ENCODE measurements at regions not wholly inside any gene's neighbourhood (a gene's known extent, or its start where the extent isn't known, plus 50 kb on each side); places are given as distances from the start of the nearest gene placed in this dataset.

DNA sequence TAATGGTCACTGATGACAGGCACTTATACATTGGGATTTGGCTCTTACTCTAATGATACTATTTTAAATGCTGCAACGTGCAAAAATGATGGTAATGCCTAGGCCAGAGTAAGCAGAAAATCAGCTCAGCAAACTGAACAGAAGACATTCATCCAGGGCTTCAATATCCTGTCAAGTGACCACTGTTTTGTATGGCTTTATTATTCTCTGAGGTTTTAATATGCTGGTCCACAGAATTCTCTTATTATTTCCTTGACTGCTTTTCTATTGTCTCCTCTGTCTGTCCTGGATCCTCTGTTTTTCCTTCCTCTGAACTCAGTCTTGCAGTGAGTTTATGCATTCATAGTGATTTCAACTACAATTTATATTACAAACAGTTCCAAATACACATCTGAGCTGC is 90.8 kb upstream of the PMFBP1 start:
- Histone ChIP-seq H3K27ac (no peak overlapping the region), H3K36me3 (no peaks in the 10 kb centered on the region), H3K27me3 (no peaks in the 10 kb centered on the region), H3K9me3 (no peaks in the 10 kb centered on the region), H3K4me3 (no peak overlapping the region), H3K4me1 (no peaks in the 10 kb centered on the region)
- DNase-seq: no peak
- TF ChIP-seq, protein P1, sequence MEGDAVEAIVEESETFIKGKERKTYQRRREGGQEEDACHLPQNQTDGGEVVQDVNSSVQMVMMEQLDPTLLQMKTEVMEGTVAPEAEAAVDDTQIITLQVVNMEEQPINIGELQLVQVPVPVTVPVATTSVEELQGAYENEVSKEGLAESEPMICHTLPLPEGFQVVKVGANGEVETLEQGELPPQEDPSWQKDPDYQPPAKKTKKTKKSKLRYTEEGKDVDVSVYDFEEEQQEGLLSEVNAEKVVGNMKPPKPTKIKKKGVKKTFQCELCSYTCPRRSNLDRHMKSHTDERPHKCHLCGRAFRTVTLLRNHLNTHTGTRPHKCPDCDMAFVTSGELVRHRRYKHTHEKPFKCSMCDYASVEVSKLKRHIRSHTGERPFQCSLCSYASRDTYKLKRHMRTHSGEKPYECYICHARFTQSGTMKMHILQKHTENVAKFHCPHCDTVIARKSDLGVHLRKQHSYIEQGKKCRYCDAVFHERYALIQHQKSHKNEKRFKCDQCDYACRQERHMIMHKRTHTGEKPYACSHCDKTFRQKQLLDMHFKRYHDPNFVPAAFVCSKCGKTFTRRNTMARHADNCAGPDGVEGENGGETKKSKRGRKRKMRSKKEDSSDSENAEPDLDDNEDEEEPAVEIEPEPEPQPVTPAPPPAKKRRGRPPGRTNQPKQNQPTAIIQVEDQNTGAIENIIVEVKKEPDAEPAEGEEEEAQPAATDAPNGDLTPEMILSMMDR (IDR thresholded peaks at IDR 0.05): no peak
- no peak for TF ChIP-seq POLR2A (IDR thresholded peaks at IDR 0.05)

- H3K27me3 ChIP-seq: no peaks in the 10 kb centered on the region
- no peaks in the 10 kb centered on the region for H3K9me3 ChIP-seq
- TF ChIP-seq POLR2A (IDR thresholded peaks at IDR 0.05): no peak
- TF ChIP-seq, protein P1 (IDR thresholded peaks at IDR 0.05): no peak
- H3K4me3 ChIP-seq: no peak overlapping the region
- no peaks in the 10 kb centered on the region for H3K36me3 ChIP-seq
- H3K27ac ChIP-seq: no peak overlapping the region
- H3K4me1 ChIP-seq: no peaks in the 10 kb centered on the region
- no peak for DNase-seq
Observed at GRCh38 chr16:72261127-72261526, 89.2 kb upstream of the PMFBP1 start.

- Histone ChIP-seq H3K36me3 (no peaks in the 10 kb centered on the region), H3K9me3 (no peaks in the 10 kb centered on the region), H3K4me3 (no peak overlapping the region), H3K27ac (no peak overlapping the region), H3K4me1 (no peaks in the 10 kb centered on the region), H3K27me3 (no peaks in the 10 kb centered on the region)
- DNase-seq: no peak
- TF ChIP-seq, protein P1 (IDR thresholded peaks at IDR 0.05): no peak
- no peak for TF ChIP-seq POLR2A (IDR thresholded peaks at IDR 0.05)
Observed at GRCh38 chr16:72256398-72257066, 84.6 kb upstream of the PMFBP1 start.

DNA sequence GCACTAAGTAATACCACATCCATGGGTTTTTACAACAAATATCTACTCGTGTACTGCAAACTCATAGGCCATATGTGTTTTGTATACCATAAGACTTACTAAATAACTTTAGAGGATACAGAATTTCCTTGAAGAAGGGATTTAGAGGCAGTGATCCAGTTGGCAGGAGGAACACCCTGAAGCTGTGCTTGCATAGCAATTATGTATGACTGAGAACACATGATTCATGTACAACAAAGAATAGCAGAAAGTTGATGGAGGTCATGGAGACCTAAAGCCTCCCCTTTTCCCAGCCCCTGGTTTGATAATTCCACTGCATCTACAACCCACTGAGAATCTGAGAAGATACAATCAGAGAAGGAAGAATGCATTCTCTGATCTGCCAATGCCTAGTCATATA is 83.8 kb upstream of the PMFBP1 start:
- Histone ChIP-seq H3K4me3 (no peak overlapping the region), H3K4me1 (no peaks in the 10 kb centered on the region), H3K36me3 (no peaks in the 10 kb centered on the region), H3K27me3 (no peaks in the 10 kb centered on the region), H3K27ac (no peak overlapping the region), H3K9me3 (no peaks in the 10 kb centered on the region)
- no peak for DNase-seq
- TF ChIP-seq, protein P1 (IDR thresholded peaks at IDR 0.05): no peak
- TF ChIP-seq POLR2A (IDR thresholded peaks at IDR 0.05): no peak

- Histone ChIP-seq H3K36me3 (no peaks in the 10 kb centered on the region), H3K9me3 (no peaks in the 10 kb centered on the region), H3K4me3 (no peak overlapping the region), H3K27me3 (no peaks in the 10 kb centered on the region), H3K27ac (no peak overlapping the region), H3K4me1 (no peaks in the 10 kb centered on the region)
- DNase-seq: no peak
- TF ChIP-seq POLR2A (IDR thresholded peaks at IDR 0.05): no peak
- TF ChIP-seq, protein P1 (IDR thresholded peaks at IDR 0.05): no peak
Observed at GRCh38 chr16:72247821-72248253, 75.9 kb upstream of the PMFBP1 start.

- Histone ChIP-seq H3K27ac (no peak overlapping the region), H3K4me1 (no peaks in the 10 kb centered on the region), H3K36me3 (no peaks in the 10 kb centered on the region), H3K27me3 (no peaks in the 10 kb centered on the region), H3K9me3 (no peaks in the 10 kb centered on the region), H3K4me3 (no peak overlapping the region)
- no peak for TF ChIP-seq POLR2A (IDR thresholded peaks at IDR 0.05)
- TF ChIP-seq, protein P1 (IDR thresholded peaks at IDR 0.05): no peak
- DNase-seq: no peak
Observed at GRCh38 chr16:72246423-72246822, 74.5 kb upstream of the PMFBP1 start.
